Activated CD8-positive, alpha-beta memory T cell treated with anti-CD3 and anti-CD28 coated beads for 36 hours (primary cell): ENCODE measurements at regions not wholly inside any gene's neighbourhood (a gene's known extent, or its start where the extent isn't known, plus 50 kb on each side); places are given as distances from the start of the nearest gene placed in this dataset.

Experiments used
- CTCF ChIA-PET: fragments of 350-600 bp; sonication (Branson Sonifier 250); formaldehyde crosslinking; loops from one replicate; lab custom pipeline; 2021; ENCODE audit warnings: antibody characterized with exemption; lab: Charles Lee
- POLR2A ChIA-PET: fragments of 350-600 bp; sonication (Branson Sonifier 250); formaldehyde crosslinking; loops from one replicate; lab custom pipeline; 2021; ENCODE audit warnings: antibody characterized with exemption; lab: Charles Lee

- ChIA-PET CTCF (no interaction called here), POLR2A (no interaction called here)
Observed at GRCh38 chr18:22641958-22642357, 224.2 kb upstream of the CTAGE1 start.

- CTCF ChIA-PET = no interaction called here
- POLR2A ChIA-PET = no interaction called here
Observed at GRCh38 chr18:22643731-22644130, 226.0 kb upstream of the CTAGE1 start.

GRCh38 chr18:22650247-22650646 is 232.5 kb upstream of the CTAGE1 start:
- ChIA-PET POLR2A (no interaction called here), CTCF (no interaction called here)

GRCh38 chr18:22657619-22658018 is 239.9 kb upstream of the CTAGE1 start:
- CTCF ChIA-PET = no interaction called here
- POLR2A ChIA-PET = no interaction called here

GRCh38 chr18:22658318-22658717 is 240.6 kb upstream of the CTAGE1 start:
- CTCF ChIA-PET = no interaction called here
- POLR2A ChIA-PET = no interaction called here

GRCh38 chr18:22663378-22663777 is 245.7 kb upstream of the CTAGE1 start:
- ChIA-PET CTCF (no interaction called here), POLR2A (no interaction called here)

- ChIA-PET CTCF (no interaction called here), POLR2A (no interaction called here)
Observed at GRCh38 chr18:22666411-22666940, 248.8 kb upstream of the CTAGE1 start.

- POLR2A ChIA-PET = no interaction called here
- CTCF ChIA-PET = no interaction called here
Observed at GRCh38 chr18:22667156-22667555, 249.4 kb upstream of the CTAGE1 start.

GRCh38 chr18:22667616-22668422 is 250.1 kb upstream of the CTAGE1 start:
- POLR2A ChIA-PET = no interaction called here
- CTCF ChIA-PET = no interaction called here

GRCh38 chr18:22668496-22668895 is 250.8 kb upstream of the CTAGE1 start:
- POLR2A ChIA-PET = no interaction called here
- CTCF ChIA-PET = no interaction called here

- ChIA-PET CTCF (interaction anchor here (1.0 kb wide), 1 partner anchor 32 kb away, joined by 3 read pairs; no protein-coding TSS in a partner anchor), POLR2A (no interaction called here)
Observed at GRCh38 chr18:22670914-22671313, 253.2 kb upstream of the CTAGE1 start.

- CTCF ChIA-PET = no interaction called here
- POLR2A ChIA-PET = no interaction called here
Observed at GRCh38 chr18:22673182-22673862, 255.6 kb upstream of the CTAGE1 start.

GRCh38 chr18:22674272-22674671 is 256.6 kb upstream of the CTAGE1 start:
- ChIA-PET POLR2A (no interaction called here), CTCF (no interaction called here)

GRCh38 chr18:22675006-22675405 is 257.3 kb upstream of the CTAGE1 start:
- POLR2A ChIA-PET = no interaction called here

GRCh38 chr18:22676423-22676822 is 256.7 kb upstream of the RBBP8 start:
- POLR2A ChIA-PET = no interaction called here
- CTCF ChIA-PET = no interaction called here

More at GRCh38 chr18:22675006-22675405, 257.3 kb upstream of the CTAGE1 start:
- CTCF ChIA-PET = no interaction called here

GRCh38 chr18:22678486-22678885 is 254.6 kb upstream of the RBBP8 start:
- CTCF ChIA-PET = no interaction called here
- POLR2A ChIA-PET = no interaction called here

- ChIA-PET CTCF (no interaction called here), POLR2A (no interaction called here)
Observed at GRCh38 chr18:22680944-22681343, 252.2 kb upstream of the RBBP8 start.

- ChIA-PET POLR2A (no interaction called here), CTCF (no interaction called here)
Observed at GRCh38 chr18:22681908-22682307, 251.2 kb upstream of the RBBP8 start.

GRCh38 chr18:22682720-22683119 is 250.4 kb upstream of the RBBP8 start:
- CTCF ChIA-PET = interaction anchor here (0.5 kb wide), 1 partner anchor 478 kb away, joined by 3 read pairs; no protein-coding TSS in a partner anchor
- POLR2A ChIA-PET = no interaction called here

GRCh38 chr18:22683196-22683676 is 249.9 kb upstream of the RBBP8 start:
- ChIA-PET CTCF (interaction anchor here (0.5 kb wide), 1 partner anchor 479 kb away, joined by 3 read pairs; no protein-coding TSS in a partner anchor), POLR2A (no interaction called here)
